IMR-90 (cell line): ENCODE measurements at regions not wholly inside any gene's neighbourhood (a gene's known extent, or its start where the extent isn't known, plus 50 kb on each side); places are given as distances from the start of the nearest gene placed in this dataset.

Source experiments
- ATAC-seq: fragments of 200-7000 bp; cut with Tn5 transposase; 2 replicates; pipeline ENCODE4 v1.9.1; 2020; ENCODE audit warnings: low read depth, mild to moderate bottlenecking, moderate library complexity
- BruUV-seq: library from RNA; stranded (reverse); fragments of 400-500 nt; replicated peaks from 2 replicates; lab custom pipeline; 2021; lab: Mats Ljungman, UMichigan
- CTCF ChIA-PET: fragments of 300-600 bp; formaldehyde crosslinking; extraction: SDS; loops from one replicate; lab custom pipeline; 2021; ENCODE audit warnings: antibody characterized with exemption; lab: Yijun Ruan, JAX
- POLR2A ChIA-PET: fragments of 300-600 bp; sonication (Branson Sonifier 250); formaldehyde crosslinking; loops from one replicate; lab custom pipeline; 2022; ENCODE audit warnings: antibody characterized with exemption; ENCODE audit not compliant: unreplicated experiment; lab: Charles Lee
- DNase-seq: peaks from one replicate; pipeline ENCODE4 v3.0.0; 2013
- H2AFZ ChIP-seq: replicated peaks from 2 replicates; pipeline ENCODE3; 2013; ENCODE audit warnings: low read length, mild to moderate bottlenecking; ENCODE audit not compliant: poor library complexity
- H2AK5ac ChIP-seq: 2 replicates; pipeline ENCODE4 v1.6.1; 2013; ENCODE audit warnings: low read depth, low read length, inconsistent platforms
- H2AK9ac ChIP-seq: replicated peaks from 2 replicates; pipeline ENCODE3; 2013; ENCODE audit warnings: mild to moderate bottlenecking, low read depth, low read length, moderate library complexity; ENCODE audit not compliant: poor library complexity
- H2BK120ac ChIP-seq: 2 replicates; pipeline ENCODE4 v1.6.1; 2013; ENCODE audit warnings: low read depth, low read length, inconsistent platforms
- H2BK15ac ChIP-seq: 3 replicates; pipeline ENCODE4 v1.6.1; 2013; ENCODE audit warnings: low read depth, low read length, inconsistent platforms
- H2BK20ac ChIP-seq: 2 replicates; pipeline ENCODE4 v1.6.1; 2013; ENCODE audit warnings: low read depth, mild to moderate bottlenecking, inconsistent platforms, low read length, moderate library complexity
- H2BK5ac ChIP-seq: 2 replicates; pipeline ENCODE4 v1.6.1; 2013; ENCODE audit warnings: mild to moderate bottlenecking, low read depth, low read length, inconsistent platforms; ENCODE audit not compliant: poor library complexity, severe bottlenecking
- H3K14ac ChIP-seq: replicated peaks from 2 replicates; pipeline ENCODE4 v1.6.1; 2013; ENCODE audit warnings: low read depth, low read length, inconsistent platforms
- H3K18ac ChIP-seq: 2 replicates; pipeline ENCODE4 v1.6.1; 2013; ENCODE audit warnings: low read depth, low read length, control low read depth
- H3K23ac ChIP-seq: 2 replicates; pipeline ENCODE4 v1.6.1; 2013; ENCODE audit warnings: low read depth, low read length, inconsistent platforms
- H3K27ac ChIP-seq: 2 replicates; pipeline ENCODE4 v1.5.1; 2013; ENCODE audit warnings: mild to moderate bottlenecking, control low read depth, low read length; ENCODE audit not compliant: insufficient read depth
- H3K27me3 ChIP-seq: 2 replicates; pipeline ENCODE4 v1.6.1; 2013; ENCODE audit warnings: low read length; ENCODE audit not compliant: control insufficient read depth, insufficient read depth
- H3K36me3 ChIP-seq: 2 replicates; pipeline ENCODE4 v1.6.1; 2013; ENCODE audit warnings: low read length, mixed read lengths; ENCODE audit not compliant: control insufficient read depth, insufficient read depth
- H3K4ac ChIP-seq: 2 replicates; pipeline ENCODE4 v1.6.1; 2013; ENCODE audit warnings: low read depth, low read length, inconsistent platforms
- H3K4me1 ChIP-seq: 2 replicates; pipeline ENCODE4 v1.6.1; 2013; ENCODE audit warnings: low read length, mixed read lengths; ENCODE audit not compliant: control insufficient read depth, insufficient read depth
- H3K4me2 ChIP-seq: 2 replicates; pipeline ENCODE4 v1.6.1; 2013; ENCODE audit warnings: low read depth, mild to moderate bottlenecking, control low read depth, low read length, moderate library complexity
- H3K4me3 ChIP-seq: 2 replicates; pipeline ENCODE4 v1.5.1; 2013; ENCODE audit warnings: low read depth, mild to moderate bottlenecking, control low read depth, low read length, moderate library complexity; ENCODE audit not compliant: insufficient read depth
- H3K56ac ChIP-seq: 2 replicates; pipeline ENCODE4 v1.6.1; 2013; ENCODE audit warnings: low read length, inconsistent platforms; ENCODE audit not compliant: insufficient read depth; ENCODE audit errors: extremely low read depth
- H3K79me1 ChIP-seq, 2 experiments: 2 replicates each; pipeline ENCODE4 v1.6.1; 2013; ENCODE audit warnings: low read length in 2 of 2, inconsistent platforms in 1 of 2, low read depth in 1 of 2
- H3K9ac ChIP-seq: 2 replicates; pipeline ENCODE4 v1.6.1; 2013; ENCODE audit warnings: low read depth, low read length, control low read depth
- H3K9me1 ChIP-seq: 2 replicates; pipeline ENCODE4 v1.6.1; 2013; ENCODE audit warnings: low read length, inconsistent platforms; ENCODE audit not compliant: insufficient read depth
- H3K9me3 ChIP-seq: 2 replicates; pipeline ENCODE4 v1.6.1; 2013; ENCODE audit warnings: low read length; ENCODE audit not compliant: control insufficient read depth, insufficient read depth
- H4K20me1 ChIP-seq: 2 replicates; pipeline ENCODE4 v1.6.1; 2013; ENCODE audit warnings: low read length, inconsistent platforms; ENCODE audit not compliant: insufficient read depth
- H4K5ac ChIP-seq: 2 replicates; pipeline ENCODE4 v1.6.1; 2013; ENCODE audit warnings: mild to moderate bottlenecking, low read depth, low read length, control low read depth
- H4K8ac ChIP-seq, 2 experiments: 2 replicates each; pipeline ENCODE4 v1.6.1; 2013; ENCODE audit warnings: low read depth in 2 of 2, low read length in 2 of 2, control low read depth in 1 of 2, inconsistent platforms in 1 of 2
- H4K91ac ChIP-seq: 2 replicates; pipeline ENCODE4 v1.6.1; 2013; ENCODE audit warnings: low read depth, low read length, inconsistent platforms; ENCODE audit not compliant: insufficient read depth
- CEBPB ChIP-seq: IDR thresholded peaks from 2 replicates; pipeline ENCODE4 v1.6.1; 2012; ENCODE audit warnings: low read depth, low read length, improper control_type of control experiment
- WGBS, 2 experiments: methylation state at CpG; one replicate each; pipeline versions ENCODE4 v1.1.5 to v1.1.7; 2013; ENCODE audit warnings: missing lambda C conversion rate in 2 of 2; ENCODE audit not compliant: insufficient read length in 1 of 2; ENCODE audit errors: extremely low coverage in 2 of 2; 5-methylcytosine and 5-hydroxymethylcytosine counted together
- dilution Hi-C: fragments of 300-500 bp; cut with HindIII; formaldehyde crosslinking; loops from one replicate; pipeline ENCODE4 v1.14.3; 2018; ENCODE audit warnings: low sequenced_read_pairs; ENCODE audit not compliant: unreplicated experiment
- in situ Hi-C: fragments of 300-500 bp; cut with MboI; formaldehyde crosslinking; loops from 3 replicates; pipeline ENCODE4 v1.14.3; 2019; ENCODE audit warnings: low sequenced_read_pairs, inconsistent platforms, mixed read lengths
- intact Hi-C: fragments of 100-400 bp; cut with micrococcal nuclease; formaldehyde crosslinking; loops from 2 replicates; pipeline ENCODE4 v1.10.0; 2022
- TF ChIP-seq, protein P1 (sequence below): fragments of 150-350 bp; IDR thresholded peaks from 2 replicates; pipeline ENCODE4 v1.6.1; 2016; ENCODE audit warnings: low read depth, mild to moderate bottlenecking, low read length, moderate library complexity, borderline replicate concordance

- no peak overlapping the region for H4K5ac ChIP-seq
- H2AK9ac ChIP-seq: no peak overlapping the region
- H2BK120ac ChIP-seq: no peak overlapping the region
- H4K20me1 ChIP-seq: no peaks in the 10 kb centered on the region
- no peaks in the 10 kb centered on the region for H3K4me1 ChIP-seq
- no peak overlapping the region for H2BK15ac ChIP-seq
- H2AK5ac ChIP-seq: no peak overlapping the region
- H3K9me1 ChIP-seq: no peaks in the 10 kb centered on the region
- ATAC-seq: no peak
- no peak overlapping the region for H3K14ac ChIP-seq
- H2BK20ac ChIP-seq: no peak overlapping the region
- H3K4me3 ChIP-seq: no peak overlapping the region
- no peaks in the 10 kb centered on the region for H3K79me1 ChIP-seq
- intact Hi-C loops (no loop called here), dilution Hi-C loops (no loop called here), in situ Hi-C loops (no loop called here)
- no peak overlapping the region for H2BK5ac ChIP-seq
- H3K27me3 ChIP-seq: peaks cover 2% of the 10 kb centered on the region
- H3K23ac ChIP-seq: no peak overlapping the region
- POLR2A ChIA-PET: interaction anchor here (0.6 kb wide), 1 partner anchor 264 kb away, joined by 3 read pairs; no protein-coding TSS in a partner anchor
- H3K27ac ChIP-seq: no peak overlapping the region
- H2AFZ ChIP-seq: no peak overlapping the region
- no peak overlapping the region for H3K4me2 ChIP-seq
- H4K8ac ChIP-seq: no peak overlapping the region
- peak; percentile 23 for DNase-seq
- H3K4ac ChIP-seq: no peak overlapping the region
- H3K9ac ChIP-seq: no peak overlapping the region
- H3K18ac ChIP-seq: no peak overlapping the region
- H3K9me3 ChIP-seq: no peaks in the 10 kb centered on the region
- H3K36me3 ChIP-seq: no peaks in the 10 kb centered on the region
- H3K56ac ChIP-seq: no peak overlapping the region
- WGBS, 2 experiments: 100% methylated on average over 1 of the region's 1 CpG; no CpG with 5 or more reads in 1 of the 2 experiments
- TF ChIP-seq, protein P1, sequence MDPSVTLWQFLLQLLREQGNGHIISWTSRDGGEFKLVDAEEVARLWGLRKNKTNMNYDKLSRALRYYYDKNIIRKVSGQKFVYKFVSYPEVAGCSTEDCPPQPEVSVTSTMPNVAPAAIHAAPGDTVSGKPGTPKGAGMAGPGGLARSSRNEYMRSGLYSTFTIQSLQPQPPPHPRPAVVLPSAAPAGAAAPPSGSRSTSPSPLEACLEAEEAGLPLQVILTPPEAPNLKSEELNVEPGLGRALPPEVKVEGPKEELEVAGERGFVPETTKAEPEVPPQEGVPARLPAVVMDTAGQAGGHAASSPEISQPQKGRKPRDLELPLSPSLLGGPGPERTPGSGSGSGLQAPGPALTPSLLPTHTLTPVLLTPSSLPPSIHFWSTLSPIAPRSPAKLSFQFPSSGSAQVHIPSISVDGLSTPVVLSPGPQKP: no peak
- peak; percentile 35; the same call in 1 of the 2 replicates for TF ChIP-seq CEBPB
- CTCF ChIA-PET: no interaction called here
- no peak overlapping the region for H4K91ac ChIP-seq
- BruUV-seq: no TSS peak
Measured at GRCh38 chr7:81234896-81235295, 316.0 kb upstream of the SEMA3C start.
